ENCODE measurements at regions not wholly inside any gene's neighbourhood (a gene's known extent, or its start where the extent isn't known, plus 50 kb on each side); places are given as distances from the start of the nearest gene placed in this dataset.

GRCh38 chr15:85950101-85950500, 129.6 kb upstream of the AGBL1 start:
- TF ChIP-seq FOXM1 (IDR thresholded peaks at IDR 0.05; ENCODE audit: borderline replicate concordance, low read depth) (no peak), MAX (IDR thresholded peaks at IDR 0.05) (no peak), RAD21 (IDR thresholded peaks at IDR 0.05; ENCODE audit: low read depth) (no peak), EGR1 (IDR thresholded peaks at IDR 0.05) (no peak), TAF1 (IDR thresholded peaks at IDR 0.05; ENCODE audit: low read depth) (no peak), CREB1 (IDR thresholded peaks at IDR 0.05; ENCODE audit: low read depth) (no peak), ZBTB7A (IDR thresholded peaks at IDR 0.05; ENCODE audit: low read depth) (no peak), REST (IDR thresholded peaks at IDR 0.05; ENCODE audit: low read depth) (no peak), USF1 (IDR thresholded peaks at IDR 0.05) (no peak), TEAD4 (IDR thresholded peaks at IDR 0.05) (no peak), EP300 (IDR thresholded peaks at IDR 0.05; ENCODE audit: borderline replicate concordance) (no peak)

- TF ChIP-seq FOXM1 (IDR thresholded peaks at IDR 0.05; ENCODE audit: borderline replicate concordance, low read depth) (no peak), TAF1 (IDR thresholded peaks at IDR 0.05; ENCODE audit: low read depth) (no peak), REST (IDR thresholded peaks at IDR 0.05; ENCODE audit: low read depth) (no peak), ZBTB7A (IDR thresholded peaks at IDR 0.05; ENCODE audit: low read depth) (no peak), CREB1 (IDR thresholded peaks at IDR 0.05; ENCODE audit: low read depth) (no peak), MAX (IDR thresholded peaks at IDR 0.05) (no peak), CEBPB (IDR thresholded peaks at IDR 0.05) (no peak), EP300 (IDR thresholded peaks at IDR 0.05; ENCODE audit: borderline replicate concordance) (no peak), TEAD4 (IDR thresholded peaks at IDR 0.05) (no peak), RAD21 (IDR thresholded peaks at IDR 0.05; ENCODE audit: low read depth) (no peak), YY1 (IDR thresholded peaks at IDR 0.05; ENCODE audit: low read depth) (no peak), TCF12 (IDR thresholded peaks at IDR 0.05; ENCODE audit: low read depth) (no peak), EGR1 (IDR thresholded peaks at IDR 0.05) (no peak), USF1 (IDR thresholded peaks at IDR 0.05) (no peak)
These were observed 125.1 kb upstream of the AGBL1 start for GRCh38 chr15:85954586-85954985.

- no peak for TF ChIP-seq TAF1 (IDR thresholded peaks at IDR 0.05; ENCODE audit: low read depth)
- no peak for TF ChIP-seq TEAD4 (IDR thresholded peaks at IDR 0.05)
- TF ChIP-seq REST (IDR thresholded peaks at IDR 0.05; ENCODE audit: low read depth): no peak
- TF ChIP-seq NFIC (IDR thresholded peaks at IDR 0.05): no peak
- no peak for TF ChIP-seq ZBTB7A (IDR thresholded peaks at IDR 0.05; ENCODE audit: low read depth)
These were observed 123.9 kb upstream of the AGBL1 start for GRCh38 chr15:85955501-85956391.

GRCh38 chr15:85956532-85957275, 123.0 kb upstream of the AGBL1 start:
- TF ChIP-seq RAD21 (IDR thresholded peaks at IDR 0.05; ENCODE audit: low read depth): no peak
- TF ChIP-seq USF1 (IDR thresholded peaks at IDR 0.05): no peak

Data from Ishikawa (cell line).